ENCODE measurements at regions not wholly inside any gene's neighbourhood (a gene's known extent, or its start where the extent isn't known, plus 50 kb on each side); places are given as distances from the start of the nearest gene placed in this dataset.
"Not testable (repeated sequence)": the region's sequence is repeated elsewhere in the genome, so short reads cannot be mapped to it uniquely, and the experiment has no call there.

DNA sequence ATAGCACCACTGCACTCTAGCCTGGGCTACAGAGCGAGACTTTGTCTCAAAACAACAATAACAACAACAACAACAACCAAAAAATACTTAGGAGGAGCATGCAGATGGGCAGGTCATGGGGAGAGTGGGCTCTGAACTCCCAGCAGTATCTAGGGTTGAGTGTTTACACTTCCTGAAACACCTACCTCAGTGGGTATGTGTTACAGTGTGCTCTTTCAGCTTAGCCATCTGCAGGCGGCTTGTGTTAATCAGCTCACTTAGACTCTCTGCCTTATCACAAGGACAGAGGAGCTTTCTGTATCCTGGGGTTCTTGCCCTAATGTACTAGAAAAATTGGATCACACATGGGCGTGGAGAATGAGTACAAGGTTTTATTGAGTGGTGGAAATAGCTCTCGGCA lies 340.2 kb downstream of the KIF20B start:
- DNase-seq: no peak

DNA sequence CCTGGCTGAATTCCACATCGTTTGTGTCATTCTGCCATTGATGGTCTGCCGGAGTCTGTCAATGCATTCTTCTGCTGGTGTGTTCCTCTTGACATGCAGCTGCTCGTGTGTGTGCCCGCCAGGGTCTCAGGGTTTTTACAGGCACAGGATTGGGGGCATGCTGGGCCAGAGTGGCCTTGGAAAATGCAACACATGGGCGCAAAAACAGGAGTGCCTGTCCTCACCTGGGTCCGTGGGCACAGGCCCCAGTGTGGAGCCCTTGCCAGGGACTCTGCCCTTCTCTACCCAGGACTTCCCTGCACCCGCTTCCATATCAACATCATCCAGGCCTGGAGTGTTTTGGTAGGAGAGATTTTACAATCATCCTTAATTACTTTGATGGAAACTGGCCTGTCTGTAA lies 340.7 kb downstream of the KIF20B start:
- no peak for DNase-seq

DNA sequence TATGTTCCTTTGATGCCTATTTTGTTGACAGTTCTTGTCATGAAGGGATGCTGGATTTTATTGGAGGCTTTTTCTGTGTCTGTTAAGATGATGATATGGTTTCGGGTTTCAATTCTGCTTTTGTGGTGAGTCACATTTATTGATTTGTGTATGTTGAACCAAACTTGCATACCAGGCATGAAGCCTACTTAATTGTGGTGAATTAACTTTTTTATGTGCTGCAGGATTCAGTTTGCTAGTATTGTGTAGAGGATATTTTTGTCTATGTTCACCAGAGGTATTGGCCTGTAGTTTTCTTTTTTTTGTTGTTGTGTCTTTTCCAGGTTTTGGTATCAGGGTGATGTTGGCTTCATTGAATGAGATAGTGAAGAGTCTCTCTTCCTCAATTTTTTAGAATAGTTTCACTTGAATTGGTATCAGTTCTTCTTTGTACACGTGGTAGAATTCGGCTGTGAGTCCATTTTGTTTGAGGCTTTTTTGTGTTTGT lies 345.9 kb downstream of the KIF20B start:
- DNase-seq: no peak

DNA sequence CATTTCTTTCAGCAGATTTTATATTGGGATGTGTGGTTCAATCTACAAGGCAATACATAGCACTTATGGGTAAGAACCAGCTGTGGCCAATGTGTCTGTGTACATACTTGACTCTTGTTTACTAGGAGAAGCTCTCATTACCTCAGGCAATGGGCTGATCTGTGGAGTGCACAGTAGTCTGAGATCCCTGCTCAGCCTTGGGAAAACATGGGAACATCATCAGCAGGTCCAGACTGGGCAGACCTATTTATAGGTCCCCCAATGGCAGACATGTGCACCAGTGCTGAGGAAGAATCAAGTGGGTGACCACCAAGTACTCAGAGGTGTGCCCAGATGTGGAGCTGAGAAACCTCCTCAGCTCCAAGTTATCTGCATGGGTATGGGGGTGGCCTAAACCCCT lies 349.7 kb downstream of the KIF20B start:
- no peak for DNase-seq

DNA sequence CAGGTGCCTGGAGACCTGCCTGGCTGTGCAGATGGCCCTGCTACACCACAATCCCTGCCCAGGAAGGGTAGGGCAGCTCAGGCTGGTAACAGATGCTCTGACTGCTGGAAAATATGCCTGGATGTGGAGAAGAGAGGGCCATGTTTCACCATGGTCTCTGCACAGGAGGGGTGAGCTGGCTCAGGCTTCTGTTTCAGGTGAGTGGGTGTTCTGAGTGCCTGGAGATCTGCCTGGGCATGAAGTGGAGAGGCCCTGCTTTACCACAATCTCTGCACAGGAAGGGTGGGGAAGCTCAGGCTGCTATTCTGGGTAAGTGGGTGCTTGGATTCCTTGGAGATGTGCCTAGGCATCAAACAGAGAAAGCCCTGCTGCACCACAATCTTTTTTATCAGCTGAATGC lies 350.1 kb downstream of the KIF20B start:
- no peak for DNase-seq

DNA sequence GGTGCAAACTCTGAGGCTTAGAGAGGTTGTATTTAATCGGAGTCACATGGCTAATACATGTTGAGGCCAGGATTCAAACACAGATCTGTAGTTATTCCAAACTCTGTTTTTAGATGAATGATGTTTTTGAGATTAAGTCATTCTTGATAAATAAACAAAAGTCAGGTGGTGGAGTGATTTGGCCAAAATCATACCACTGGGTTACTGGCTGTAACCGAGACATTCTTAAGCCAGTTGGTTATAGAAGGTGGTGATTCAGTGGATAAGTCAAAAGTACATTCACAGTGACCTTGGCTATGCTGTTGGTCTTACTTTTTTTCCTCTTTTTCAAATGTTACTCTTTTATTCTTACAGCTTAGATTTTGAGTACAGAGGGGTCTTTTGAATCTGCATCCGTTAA lies 361.4 kb downstream of the KIF20B start:
- DNase-seq: no peak

DNA sequence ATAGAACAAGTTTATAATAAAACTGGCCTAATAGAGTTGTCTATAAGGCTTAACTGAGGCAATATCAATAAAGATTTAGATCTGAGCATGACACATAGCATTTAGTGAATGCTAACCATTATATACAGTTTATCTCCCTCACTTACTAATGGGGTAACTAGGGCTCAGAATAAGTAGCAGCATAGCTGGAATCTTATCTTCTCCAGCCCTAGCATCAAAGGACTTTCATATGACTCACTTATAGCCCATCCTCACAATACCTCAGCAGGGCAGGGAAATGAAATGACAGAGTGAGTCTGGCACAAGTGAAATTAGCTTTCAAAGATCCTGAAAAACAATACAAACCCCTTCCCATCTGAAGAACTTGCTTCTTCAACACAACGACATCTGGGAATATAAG lies 362.9 kb downstream of the KIF20B start:
- no peak for DNase-seq

DNA sequence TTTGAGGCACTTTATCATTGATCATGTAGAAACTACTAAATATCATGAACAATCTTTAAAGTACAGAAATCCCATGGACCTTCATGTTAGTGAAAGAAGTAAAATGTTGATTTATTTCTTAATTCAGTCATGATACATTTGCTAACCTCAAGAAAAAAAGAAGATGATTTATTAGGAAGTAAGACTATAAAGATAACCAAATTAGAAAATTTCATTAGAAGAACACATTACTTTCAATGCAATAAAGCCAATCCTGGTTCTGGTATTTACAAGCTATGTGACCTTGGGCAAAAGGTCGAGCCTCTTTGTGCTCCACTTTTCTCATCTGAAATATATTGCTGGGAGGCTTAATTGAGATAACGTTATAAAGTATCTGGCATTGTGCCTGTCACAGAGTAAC lies 365.0 kb downstream of the KIF20B start:
- DNase-seq: no peak

DNA sequence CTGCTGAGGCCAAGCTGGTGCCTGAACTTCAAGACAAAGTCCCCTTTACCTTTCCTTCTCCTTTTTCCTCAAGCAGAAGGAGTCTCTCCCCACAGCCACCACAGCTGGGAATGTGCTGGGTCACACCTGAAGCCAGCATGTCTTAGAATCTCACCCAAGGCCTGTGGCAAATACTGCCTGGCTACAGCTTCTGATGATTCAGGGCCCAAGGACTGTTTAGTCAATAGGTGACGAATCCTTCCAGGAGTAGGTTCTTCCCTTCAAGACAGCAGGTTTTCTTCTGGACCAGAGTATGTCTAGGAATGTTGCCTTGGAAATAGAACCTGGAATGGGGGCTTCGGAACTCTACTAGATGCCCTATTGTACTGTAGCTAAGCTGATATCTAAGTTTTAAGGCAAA lies 374.6 kb downstream of the KIF20B start:
- no peak for DNase-seq

DNA sequence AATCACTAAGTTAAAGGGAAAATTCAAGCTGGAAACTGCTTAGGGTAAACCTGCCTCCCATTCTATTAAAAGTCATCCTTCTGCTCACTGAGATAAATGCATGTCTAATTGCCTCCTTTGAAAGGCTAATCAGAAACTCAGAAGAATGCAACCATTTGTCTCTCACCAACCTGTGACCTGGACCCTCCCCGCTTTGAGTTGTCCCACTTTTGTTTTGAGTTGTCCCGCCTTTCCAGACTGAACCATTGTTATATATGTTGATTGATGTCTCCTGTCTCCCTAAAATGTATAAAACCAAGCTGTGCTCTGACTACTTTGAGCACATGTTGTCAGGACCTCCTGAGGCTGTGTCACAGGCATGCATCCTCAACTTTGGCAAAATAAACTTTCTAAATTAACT lies 378.4 kb downstream of the KIF20B start:
- no peak for DNase-seq

DNA sequence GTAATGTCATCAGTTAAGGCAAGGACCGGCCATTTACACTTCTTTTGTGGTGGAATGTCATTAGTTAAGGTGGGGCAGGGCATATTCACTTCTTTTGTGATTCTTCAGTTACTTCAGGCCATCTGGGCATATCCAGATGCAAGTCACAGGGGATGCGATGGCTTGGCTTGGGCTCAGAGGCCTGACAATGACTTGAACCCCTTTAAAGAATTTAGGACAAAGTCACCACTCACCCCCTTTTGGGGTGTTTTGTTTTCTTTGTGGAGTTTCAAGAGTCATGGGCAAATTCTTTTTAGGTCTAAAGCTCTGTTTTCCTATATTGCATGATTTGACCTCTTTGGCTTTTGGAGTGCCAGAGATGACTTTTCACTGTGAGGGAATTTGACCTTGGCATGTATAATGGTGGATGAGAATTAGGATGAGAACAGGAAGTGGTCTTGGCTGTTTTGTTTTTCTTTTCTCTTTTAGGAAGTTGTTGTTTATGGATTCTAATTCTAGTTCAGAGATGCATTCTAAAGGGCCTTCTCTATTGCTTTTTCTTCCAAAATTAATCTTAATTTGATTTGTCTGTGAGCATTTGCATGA lies 385.3 kb downstream of the KIF20B start:
- DNase-seq: not testable (repeated sequence)

DNA sequence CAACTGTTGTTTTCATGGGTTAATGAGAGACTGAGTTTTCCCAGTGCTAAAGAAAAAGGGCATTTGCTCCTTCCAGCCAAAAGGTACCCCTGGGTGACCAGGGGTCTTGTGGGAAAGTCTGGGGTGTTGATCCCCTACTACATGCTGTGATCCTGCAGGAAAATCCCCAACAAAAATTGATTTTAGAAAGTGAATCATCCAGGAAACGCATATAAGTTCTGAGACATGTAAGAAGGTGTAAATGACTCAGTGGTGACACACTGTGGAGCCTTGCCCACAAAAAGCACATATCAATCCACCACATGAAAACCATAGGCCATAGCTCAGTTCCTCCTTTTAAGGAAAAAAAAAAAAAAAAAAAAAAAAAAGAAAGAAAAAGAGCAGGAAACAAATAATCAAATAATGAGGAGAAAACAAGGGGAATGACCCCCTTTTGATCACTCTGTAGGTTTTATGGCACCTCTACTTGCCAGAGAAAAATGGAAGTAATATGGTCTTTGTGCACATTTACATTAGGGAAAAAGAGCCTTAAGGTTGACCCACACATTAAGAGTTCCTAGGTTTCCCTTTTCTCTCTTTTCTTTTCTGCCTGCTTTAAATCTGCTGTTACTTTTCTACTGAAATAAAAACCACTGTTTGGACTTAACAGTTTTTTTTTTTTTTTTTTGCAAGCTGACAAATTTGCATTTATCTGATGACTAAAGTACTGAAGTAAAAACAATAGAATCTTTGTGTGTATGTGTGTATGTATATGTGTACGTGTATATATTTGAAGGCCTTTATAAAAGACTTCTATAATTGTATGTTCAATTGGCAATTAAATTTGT lies 386.0 kb downstream of the KIF20B start:
- no peak for DNase-seq

DNA sequence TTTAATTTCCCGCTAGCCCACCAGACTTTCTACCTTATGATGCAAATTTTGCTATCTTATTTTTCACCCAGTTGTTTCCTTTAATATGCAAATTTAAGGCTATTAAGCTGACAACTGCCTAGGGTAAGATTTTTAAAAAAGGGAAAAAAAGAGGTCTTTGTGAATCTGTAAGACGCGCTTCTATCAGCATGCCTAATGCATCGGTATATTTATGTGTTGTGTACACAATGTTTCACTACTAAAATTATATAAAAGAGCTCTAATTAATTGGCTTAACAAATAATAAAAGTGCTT lies 386.6 kb downstream of the KIF20B start:
- no peak for DNase-seq

DNA sequence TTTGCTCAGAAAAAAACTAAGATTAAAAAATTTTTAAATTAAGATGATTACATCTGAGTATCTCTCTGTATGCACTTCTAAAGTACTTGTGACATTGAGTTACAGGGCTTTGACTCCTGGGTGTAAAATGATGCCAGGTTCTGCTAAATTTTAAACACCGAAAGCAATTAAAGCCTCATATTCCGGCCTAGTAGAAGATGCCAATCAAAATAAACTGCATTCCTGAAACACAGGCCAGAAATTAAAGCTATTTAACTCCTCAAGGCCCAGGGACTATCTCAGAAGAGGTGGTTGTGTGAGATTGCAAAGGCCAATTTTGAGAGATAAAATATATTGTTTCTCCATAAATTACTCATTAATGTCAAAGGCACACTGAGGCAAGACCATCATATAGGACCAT lies 388.3 kb downstream of the KIF20B start:
- DNase-seq: no peak

DNA sequence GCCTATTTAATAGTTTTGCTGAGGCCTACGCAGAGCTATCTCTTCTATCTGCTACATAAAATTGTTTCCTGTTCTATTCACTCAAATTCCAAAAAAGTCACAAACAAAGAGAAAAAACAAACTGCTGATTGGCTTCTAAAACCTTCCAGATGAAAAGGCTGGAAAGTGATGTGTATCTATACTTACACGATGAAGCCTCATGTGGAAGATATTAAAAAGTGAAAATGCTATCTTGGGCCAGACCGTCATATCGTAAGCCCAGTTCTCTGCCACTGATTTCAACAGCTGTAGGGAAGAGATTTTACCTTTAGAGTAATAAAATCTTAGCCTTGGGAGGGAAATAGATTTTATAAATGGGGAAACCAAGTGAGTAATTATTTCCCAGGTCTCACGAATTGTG lies 394.8 kb downstream of the KIF20B start:
- DNase-seq: no peak

DNA sequence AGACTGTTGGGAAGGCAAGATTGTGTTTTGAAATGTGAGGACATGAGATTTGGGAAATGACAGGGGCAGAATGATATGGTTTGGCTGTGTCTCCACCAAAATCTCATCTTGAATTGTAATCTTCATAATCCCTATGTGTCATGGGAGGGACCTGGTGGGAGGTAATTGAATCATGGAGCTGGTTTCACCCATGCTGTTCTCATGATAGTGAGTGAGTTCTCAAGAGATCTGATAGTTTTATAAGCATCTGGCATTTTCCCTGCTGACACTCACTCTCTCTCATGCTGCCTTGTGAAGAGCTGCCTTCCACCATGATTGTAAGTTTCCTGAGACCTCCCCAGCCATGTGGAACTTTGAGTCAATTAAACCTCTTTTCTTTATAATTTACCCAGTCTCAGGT lies 406.2 kb downstream of the KIF20B start:
- not testable (repeated sequence) for DNase-seq

DNA sequence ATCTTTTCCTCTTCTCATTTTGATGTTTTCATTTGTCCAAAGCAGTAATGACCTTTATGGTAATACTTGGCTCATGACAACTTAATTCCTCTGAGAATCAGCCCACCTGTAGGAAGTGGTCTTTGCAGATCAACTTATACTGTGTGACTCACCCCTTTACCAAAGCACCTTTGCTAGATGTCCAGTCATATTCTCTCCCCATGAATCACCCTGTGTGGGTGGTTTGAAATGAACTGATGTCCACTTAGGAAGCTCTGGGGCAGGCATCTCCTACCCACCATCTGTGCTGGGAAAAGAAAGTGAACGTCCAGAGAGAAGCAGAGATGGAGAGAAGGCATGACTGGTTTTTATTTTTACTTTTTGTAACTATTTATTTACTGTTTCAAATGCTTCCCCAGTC lies 410.3 kb downstream of the KIF20B start:
- no peak for DNase-seq

DNA sequence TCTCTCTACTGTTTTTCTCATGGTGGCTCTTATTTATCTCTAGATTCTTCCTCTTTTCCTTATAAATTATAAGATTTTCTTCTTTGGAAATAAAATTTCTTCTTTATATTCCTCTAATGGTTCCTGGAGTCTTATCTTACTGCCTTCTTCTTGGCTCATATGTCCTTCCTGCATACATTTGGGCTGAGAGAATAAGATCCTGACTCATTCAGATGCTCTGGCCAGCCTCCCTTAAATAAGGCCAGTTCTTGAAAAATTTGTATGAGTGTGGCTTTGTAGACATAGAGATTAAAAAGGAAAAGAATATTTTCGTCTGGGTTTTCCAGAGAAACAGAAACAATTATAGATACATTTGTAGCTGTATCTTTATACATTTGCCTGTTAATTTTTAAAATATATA lies 411.3 kb downstream of the KIF20B start:
- no peak for DNase-seq

DNA sequence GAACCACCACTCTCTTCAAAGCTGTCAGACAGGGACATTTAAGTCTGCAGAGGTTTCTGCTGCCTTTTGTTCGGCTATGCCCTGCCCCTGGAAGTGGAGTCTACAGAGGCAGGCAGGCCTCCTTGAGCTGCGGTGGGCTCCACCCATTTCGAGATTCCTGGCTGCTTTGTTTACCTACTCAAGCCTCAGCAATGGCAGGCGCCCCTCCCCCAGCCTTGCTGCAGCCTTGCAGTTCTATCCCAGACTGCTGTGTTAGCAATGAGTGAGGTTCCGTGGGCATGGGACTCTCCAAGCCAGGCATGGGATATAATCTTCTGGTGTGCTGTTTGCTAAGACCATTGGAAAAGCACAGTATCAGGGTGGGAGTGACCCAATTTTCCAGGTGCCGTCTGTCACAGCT lies 417.2 kb downstream of the KIF20B start:
- not testable (repeated sequence) for DNase-seq

DNA sequence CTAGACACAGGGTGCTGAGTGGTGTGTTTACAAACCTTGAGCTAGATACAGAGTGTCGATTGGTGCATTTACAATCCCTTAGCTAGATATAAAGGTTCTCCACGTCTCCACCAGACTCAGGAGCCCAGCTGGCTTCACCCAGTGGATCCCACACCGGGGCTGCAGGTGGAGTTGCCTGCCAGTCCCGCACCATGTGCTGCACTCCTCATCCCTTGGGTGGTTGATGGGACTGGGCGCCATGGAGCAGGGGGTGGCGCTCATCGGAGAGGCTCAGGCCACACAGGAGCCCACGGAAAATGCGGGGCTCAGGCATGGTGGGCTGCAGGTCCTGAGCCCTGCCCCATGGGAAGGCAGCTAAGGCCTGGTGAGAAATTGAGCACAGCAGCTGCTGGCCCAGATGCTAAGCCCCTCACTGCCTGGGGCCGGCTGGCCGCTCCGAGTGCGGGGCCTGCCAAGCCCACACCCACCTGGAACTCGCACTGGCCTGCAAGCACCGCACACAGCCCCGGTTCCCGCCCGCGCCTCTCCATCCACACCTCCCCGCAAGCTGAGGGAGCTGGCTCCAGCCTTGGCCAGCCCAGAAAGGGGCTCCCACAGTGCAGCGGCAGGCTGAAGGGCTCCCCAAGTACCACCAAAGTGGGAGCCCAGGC lies 418.4 kb downstream of the KIF20B start:
- DNase-seq: not testable (repeated sequence)

DNA sequence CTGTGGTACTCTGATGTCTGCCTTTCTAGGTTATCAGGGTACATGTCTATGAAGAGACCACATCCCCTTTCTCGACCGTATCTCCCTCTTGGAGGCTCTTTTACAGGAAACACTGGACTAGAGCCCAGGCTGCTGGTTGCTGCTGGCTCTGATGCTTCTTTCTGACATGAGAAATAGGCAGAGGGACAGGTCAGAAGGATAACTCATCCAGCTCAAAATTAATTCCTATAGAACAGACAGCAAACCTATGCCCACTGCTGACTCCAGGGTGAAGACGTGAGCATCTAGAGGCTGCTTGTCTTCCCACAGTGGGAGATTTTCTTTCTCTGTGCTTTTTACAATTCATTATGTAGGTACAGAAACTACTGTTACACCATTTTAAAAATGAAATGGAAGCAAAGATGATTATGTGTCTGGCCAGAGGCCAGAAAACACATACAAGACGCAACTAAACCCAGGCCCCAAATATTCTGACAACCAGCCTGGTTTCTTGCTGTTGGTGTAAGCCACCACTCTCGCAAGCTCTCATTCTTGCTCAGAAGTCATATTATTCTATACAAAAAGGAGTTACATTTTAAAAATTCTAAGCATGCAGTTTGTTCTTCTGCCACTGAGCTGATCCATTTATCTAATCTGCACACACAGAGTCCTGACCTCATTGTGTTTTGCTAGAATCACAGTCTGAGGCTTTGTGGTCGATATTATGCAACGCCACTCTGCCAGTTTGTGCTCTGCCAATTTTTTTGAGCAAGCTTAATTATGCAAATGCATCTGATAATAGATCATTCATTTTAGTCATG lies 424.3 kb downstream of the KIF20B start:
- peak; percentile 11 for DNase-seq

DNA sequence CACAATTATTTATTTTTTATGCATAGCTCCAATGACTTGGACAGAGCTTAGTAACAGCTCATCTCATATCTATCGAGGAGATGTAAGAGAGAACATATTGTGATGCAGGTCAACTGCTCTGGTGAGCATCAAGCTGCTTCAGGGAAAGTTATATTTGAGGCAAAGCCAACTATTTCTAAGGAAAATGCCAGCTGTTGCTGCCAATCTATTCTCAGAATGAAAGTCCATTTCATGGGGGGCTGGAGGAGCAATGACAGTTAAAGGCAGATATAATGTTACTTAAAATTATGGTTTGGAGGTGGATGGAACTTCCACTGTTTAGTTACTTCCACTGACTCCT lies 424.8 kb downstream of the KIF20B start:
- DNase-seq: no peak

DNA sequence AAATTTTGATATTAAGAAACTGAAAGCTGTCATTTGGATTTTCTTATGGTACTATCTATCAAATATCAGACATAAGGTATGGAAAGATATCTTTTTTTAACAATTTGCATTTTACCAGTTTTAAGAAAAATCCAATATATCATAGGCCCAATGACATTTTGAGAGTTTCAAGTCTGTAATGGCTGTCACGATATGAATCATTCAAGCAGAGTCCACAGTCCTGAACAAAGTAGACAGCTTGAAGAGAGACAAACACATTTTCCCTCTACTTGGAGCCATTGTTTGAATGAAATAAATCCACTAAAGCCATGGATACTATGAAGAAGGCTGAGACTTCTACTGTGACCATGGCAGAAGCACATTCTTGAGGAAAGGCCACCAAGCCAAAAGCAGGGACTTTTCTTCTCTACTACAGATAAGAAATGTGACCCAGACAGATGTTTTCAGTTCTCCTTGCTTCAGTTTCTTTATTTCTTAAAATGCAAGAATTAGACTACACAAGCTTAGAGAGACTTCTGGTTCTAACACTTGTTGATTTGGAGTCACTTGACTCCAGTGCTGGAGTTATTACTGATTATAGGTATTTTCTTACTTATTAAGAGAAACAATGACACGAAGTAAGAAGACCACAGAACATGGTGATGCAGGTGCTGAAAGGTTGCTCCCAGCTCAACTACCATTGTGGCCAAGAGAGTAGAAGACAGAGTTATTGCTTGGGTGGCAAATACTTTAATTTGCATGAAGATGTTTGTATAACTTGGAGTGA lies 429.1 kb downstream of the KIF20B start:
- no peak for DNase-seq
